ENCODE measurements at regions not wholly inside any gene's neighbourhood (a gene's known extent, or its start where the extent isn't known, plus 50 kb on each side); places are given as distances from the start of the nearest gene placed in this dataset.

GRCh38 chr10:42981358-42982236 is 95.3 kb upstream of the RET start:
- POLR2A ChIA-PET = interaction anchor here (0.9 kb wide), 1 partner anchor 11 kb away, joined by 4 read pairs; no protein-coding TSS in a partner anchor
- no peak overlapping the region for H3K4me3 ChIP-seq (ENCODE audit: low read depth, low read length)
- H3K27ac ChIP-seq (ENCODE audit: extremely low read depth, low read depth, low read length) = no peak overlapping the region
- TF ChIP-seq ZNF157 (tag by site-specific recombination; IDR thresholded peaks at IDR 0.05) = no peak
- no peak for TF ChIP-seq ZSCAN18 (tag by site-specific recombination; IDR thresholded peaks at IDR 0.05)
- no peak for TF ChIP-seq ZNF768 (tag by site-specific recombination; IDR thresholded peaks at IDR 0.05)
- no peak for TF ChIP-seq KLF10 (tag by site-specific recombination; IDR thresholded peaks at IDR 0.05)
- TF ChIP-seq ZNF580 (tag by site-specific recombination; IDR thresholded peaks at IDR 0.05) = no peak
- no peak for TF ChIP-seq ZNF600 (tag by site-specific recombination; IDR thresholded peaks at IDR 0.05)
- no peak for TF ChIP-seq PBX3 (CRISPR knock-in tag; IDR thresholded peaks at IDR 0.05)
- TF ChIP-seq ZBTB8A (tag by site-specific recombination; IDR thresholded peaks at IDR 0.05) = no peak
- TF ChIP-seq ZNF146 (tag by site-specific recombination; IDR thresholded peaks at IDR 0.05) = no peak
- no peak for TF ChIP-seq ZNF426 (tag by site-specific recombination; IDR thresholded peaks at IDR 0.05)
- no peak for TF ChIP-seq ATF2 (tag by site-specific recombination; IDR thresholded peaks at IDR 0.05; ENCODE audit: low read depth)
- no peak for TF ChIP-seq ZNF335 (tag by site-specific recombination; conservative IDR thresholded peaks at IDR 0.05)
- no peak for TF ChIP-seq EGR2 (tag by site-specific recombination; IDR thresholded peaks at IDR 0.05; ENCODE audit: low read depth)
- no peak for TF ChIP-seq ZNF571 (tag by site-specific recombination; IDR thresholded peaks at IDR 0.05)
- H3K9me3 ChIP-seq (ENCODE audit: control insufficient read depth, insufficient read depth, low read depth, low read length) = no peaks in the 10 kb centered on the region
- CTCF ChIA-PET = interaction anchor here (0.7 kb wide), 1 partner anchor 8 kb away, joined by 3 read pairs; no protein-coding TSS in a partner anchor
- H3K36me3 ChIP-seq (ENCODE audit: control insufficient read depth in 2 of 2, insufficient read depth in 1 of 2, low read length in 2 of 2) = no peaks in the 10 kb centered on the region
- no peaks in the 10 kb centered on the region for H3K4me1 ChIP-seq (ENCODE audit: control insufficient read depth, insufficient read depth, low read length)

- Histone ChIP-seq H3K4me3 (ENCODE audit: low read depth, low read length) (no peak overlapping the region), H3K36me3 (ENCODE audit: control insufficient read depth in 2 of 2, insufficient read depth in 1 of 2, low read length in 2 of 2) (no peaks in the 10 kb centered on the region), H3K4me1 (ENCODE audit: control insufficient read depth, insufficient read depth, low read length) (no peaks in the 10 kb centered on the region), H3K27ac (ENCODE audit: extremely low read depth, low read depth, low read length) (no peak overlapping the region), H3K9me3 (ENCODE audit: control insufficient read depth, insufficient read depth, low read depth, low read length) (no peaks in the 10 kb centered on the region)
- ChIA-PET CTCF (no interaction called here), POLR2A (no interaction called here)
- TF ChIP-seq GLIS2 (tag by site-specific recombination; IDR thresholded peaks at IDR 0.05) = no peak
- TF ChIP-seq OVOL3 (tag by site-specific recombination; IDR thresholded peaks at IDR 0.05) = no peak
- TF ChIP-seq YY1 (tag by site-specific recombination; IDR thresholded peaks at IDR 0.05) = no peak
- no peak for TF ChIP-seq ZNF18 (tag by site-specific recombination; IDR thresholded peaks at IDR 0.05)
Observed at GRCh38 chr10:42982891-42983506, 93.9 kb upstream of the RET start.

Data from HEK293 (cell line).